IMR-90 (cell line): ENCODE measurements at regions not wholly inside any gene's neighbourhood (a gene's known extent, or its start where the extent isn't known, plus 50 kb on each side); places are given as distances from the start of the nearest gene placed in this dataset.

Source experiments
- CHD1 ChIP-seq: IDR thresholded peaks from 2 replicates; pipeline ENCODE4 v1.6.1; 2012; ENCODE audit warnings: low read depth, low read length, improper control_type of control experiment
- CTCF ChIP-seq: conservative IDR thresholded peaks from 2 replicates; pipeline ENCODE4 v1.5.1; 2012; ENCODE audit warnings: mild to moderate bottlenecking, low read depth, low read length, improper control_type of control experiment
- ELK1 ChIP-seq: fragments of 150-350 bp; IDR thresholded peaks from 2 replicates; pipeline ENCODE4 v1.6.1; 2016; ENCODE audit warnings: low read depth, mild to moderate bottlenecking, low read length, moderate library complexity, borderline replicate concordance
- FOS ChIP-seq: fragments of 150-350 bp; IDR thresholded peaks from 2 replicates; pipeline ENCODE4 v1.6.1; 2016; ENCODE audit warnings: low read depth, low read length
- MAFK ChIP-seq: IDR thresholded peaks from 2 replicates; pipeline ENCODE4 v1.6.1; 2012; ENCODE audit warnings: low read depth, low read length, improper control_type of control experiment
- MXI1 ChIP-seq: IDR thresholded peaks from 2 replicates; pipeline ENCODE4 v1.6.1; 2012; ENCODE audit warnings: low read depth, mild to moderate bottlenecking, low read length, moderate library complexity, borderline replicate concordance
- NFE2L2 ChIP-seq: fragments of 150-350 bp; IDR thresholded peaks from 2 replicates; pipeline ENCODE4 v1.6.1; 2016; ENCODE audit warnings: low read depth, mild to moderate bottlenecking, low read length
- POLR2A ChIP-seq: IDR thresholded peaks from 2 replicates; pipeline ENCODE4 v1.6.1; 2012; ENCODE audit warnings: mild to moderate bottlenecking, low read depth, low read length
- RCOR1 ChIP-seq: IDR thresholded peaks from 2 replicates; pipeline ENCODE4 v1.6.1; 2012; ENCODE audit warnings: mild to moderate bottlenecking, low read length, improper control_type of control experiment; ENCODE audit not compliant: insufficient replicate concordance
- SMC3 ChIP-seq: fragments of 150-350 bp; IDR thresholded peaks from 2 replicates; pipeline ENCODE4 v1.6.1; 2016; ENCODE audit warnings: low read depth, mild to moderate bottlenecking, antibody characterized with exemption, low read length, moderate library complexity

- TF ChIP-seq CTCF = no peak
- TF ChIP-seq POLR2A = no peak
- no peak for TF ChIP-seq NFE2L2
- TF ChIP-seq RCOR1 = no peak
- no peak for TF ChIP-seq MAFK
- TF ChIP-seq FOS = no peak
- TF ChIP-seq ELK1 = no peak
- no peak for TF ChIP-seq SMC3
- no peak for TF ChIP-seq MXI1
- TF ChIP-seq CHD1 = no peak
These were observed 561.9 kb upstream of the ADGRL4 start for GRCh38 chr1:79568411-79568810.
